SK-N-SH treated with all-trans-retinoic acid at 6 μM for 48 hours (cell line): ENCODE measurements at regions not wholly inside any gene's neighbourhood (a gene's known extent, or its start where the extent isn't known, plus 50 kb on each side); places are given as distances from the start of the nearest gene placed in this dataset.

Experiments
- ATAC-seq: fragments of 200-7000 bp; cut with Tn5 transposase; 3 replicates; pipeline ENCODE4 v1.9.1; 2020; ENCODE audit warnings: mild to moderate bottlenecking, moderate library complexity
- ARNTL ChIP-seq: fragments of 450-650 bp; formaldehyde crosslinking; IDR thresholded peaks from 2 replicates; pipeline ENCODE4 v1.5.0; 2020; ENCODE audit warnings: low read depth, mild to moderate bottlenecking, moderate library complexity, borderline replicate concordance
- BACH2 ChIP-seq: fragments of 250-450 bp; sonication (Bioruptor Pico); IDR thresholded peaks from 2 replicates; pipeline ENCODE4 v1.9.0; 2021; ENCODE audit warnings: mild to moderate bottlenecking, borderline replicate concordance
- CSRNP3 ChIP-seq: fragments of 250-450 bp; sonication (Bioruptor Pico); IDR thresholded peaks from 2 replicates; pipeline ENCODE4 v1.5.1; 2021; ENCODE audit warnings: mild to moderate bottlenecking, moderate library complexity
- ESRRG ChIP-seq: fragments of 250-450 bp; sonication (Bioruptor Pico); IDR thresholded peaks from 2 replicates; pipeline ENCODE4 v1.6.1; 2021; ENCODE audit warnings: mild to moderate bottlenecking
- GLIS3 ChIP-seq: fragments of 250-450 bp; sonication (Bioruptor Pico); IDR thresholded peaks from 2 replicates; pipeline ENCODE4 v1.5.0; 2020; ENCODE audit warnings: mild to moderate bottlenecking, moderate library complexity
- OSR1 ChIP-seq: fragments of 250-450 bp; sonication (Bioruptor Pico); IDR thresholded peaks from 2 replicates; pipeline ENCODE4 v1.8.0; 2022; ENCODE audit warnings: moderate library complexity, mild to moderate bottlenecking, inconsistent platforms
- PPARA ChIP-seq: fragments of 250-450 bp; sonication (Bioruptor Pico); IDR thresholded peaks from 2 replicates; pipeline ENCODE4 v1.5.0; 2020; ENCODE audit warnings: mild to moderate bottlenecking, borderline replicate concordance
- RARB ChIP-seq: fragments of 250-450 bp; sonication (Bioruptor Pico); IDR thresholded peaks from 2 replicates; pipeline ENCODE4 v1.8.0; 2021; ENCODE audit warnings: mild to moderate bottlenecking, moderate library complexity
- SNAI2 ChIP-seq: fragments of 250-450 bp; sonication (Bioruptor Pico); IDR thresholded peaks from 2 replicates; pipeline ENCODE4 v1.5.0; 2020; ENCODE audit warnings: mild to moderate bottlenecking, moderate library complexity
- TCF4 ChIP-seq: fragments of 250-450 bp; sonication (Bioruptor Pico); IDR thresholded peaks from 2 replicates; pipeline ENCODE4 v1.8.0; 2021; ENCODE audit warnings: mild to moderate bottlenecking, moderate library complexity, borderline replicate concordance
- TOX ChIP-seq: fragments of 250-450 bp; sonication (Bioruptor Pico); IDR thresholded peaks from 2 replicates; pipeline ENCODE4 v1.8.0; 2021; ENCODE audit warnings: mild to moderate bottlenecking, moderate library complexity, borderline replicate concordance
- ZC3H10 ChIP-seq: fragments of 250-450 bp; sonication (Bioruptor Pico); IDR thresholded peaks from 2 replicates; pipeline ENCODE4 v1.5.1; 2021; ENCODE audit warnings: mild to moderate bottlenecking, moderate library complexity
- ZFP3 ChIP-seq: fragments of 250-450 bp; sonication (Bioruptor Pico); IDR thresholded peaks from 2 replicates; pipeline ENCODE4 v1.5.0; 2020; ENCODE audit warnings: mild to moderate bottlenecking, moderate library complexity
- ZFP30 ChIP-seq: fragments of 450-650 bp; formaldehyde crosslinking; IDR thresholded peaks from 2 replicates; pipeline ENCODE4 v1.5.0; 2022; ENCODE audit warnings: mild to moderate bottlenecking, moderate library complexity
- ZNF565 ChIP-seq: fragments of 450-650 bp; formaldehyde crosslinking; conservative IDR thresholded peaks from 2 replicates; pipeline ENCODE4 v1.5.0; 2020; ENCODE audit warnings: low read depth, mild to moderate bottlenecking, moderate library complexity
- ZNF70 ChIP-seq: fragments of 450-650 bp; formaldehyde crosslinking; IDR thresholded peaks from 2 replicates; pipeline ENCODE4 v1.5.0; 2020; ENCODE audit warnings: mild to moderate bottlenecking, moderate library complexity
- ZNF8 ChIP-seq: fragments of 450-650 bp; formaldehyde crosslinking; IDR thresholded peaks from 2 replicates; pipeline ENCODE4 v1.5.0; 2020; ENCODE audit warnings: mild to moderate bottlenecking, moderate library complexity
- TF ChIP-seq, protein P1 (sequence below): fragments of 250-450 bp; sonication (Bioruptor Pico); IDR thresholded peaks from 2 replicates; pipeline ENCODE4 v1.8.0; 2020; ENCODE audit warnings: mild to moderate bottlenecking, moderate library complexity, borderline replicate concordance
- TF ChIP-seq, protein P2 (sequence below): fragments of 250-450 bp; sonication (Bioruptor Pico); IDR thresholded peaks from 2 replicates; pipeline ENCODE4 v1.5.0; 2020; ENCODE audit warnings: mild to moderate bottlenecking, moderate library complexity
- TF ChIP-seq, protein P3 (sequence below): fragments of 250-450 bp; sonication (Bioruptor Pico); IDR thresholded peaks from 2 replicates; pipeline ENCODE4 v1.5.1; 2020; ENCODE audit warnings: low read depth, mild to moderate bottlenecking, moderate library complexity

DNA sequence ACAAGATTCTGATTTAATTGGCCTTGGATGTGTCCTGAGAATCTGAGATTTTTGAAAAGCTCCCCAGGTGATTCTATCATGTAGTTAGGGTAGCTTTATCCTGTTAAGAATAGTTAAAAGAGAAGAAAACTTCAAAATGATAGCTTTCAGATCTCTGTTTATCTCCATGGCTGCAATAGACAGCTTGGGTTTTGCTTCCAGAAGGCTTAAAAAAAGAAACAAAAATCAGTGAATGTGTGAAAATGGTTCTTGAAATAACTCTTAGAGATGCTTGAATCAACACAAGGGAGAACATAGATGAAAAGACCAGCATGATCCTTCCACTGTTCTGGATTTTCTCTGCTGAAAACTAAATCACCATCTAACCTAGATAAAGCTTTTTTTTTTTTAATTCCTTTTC is 60.8 kb upstream of the TMC3 start:
- no peak for TF ChIP-seq ESRRG
- no peak for ATAC-seq

DNA sequence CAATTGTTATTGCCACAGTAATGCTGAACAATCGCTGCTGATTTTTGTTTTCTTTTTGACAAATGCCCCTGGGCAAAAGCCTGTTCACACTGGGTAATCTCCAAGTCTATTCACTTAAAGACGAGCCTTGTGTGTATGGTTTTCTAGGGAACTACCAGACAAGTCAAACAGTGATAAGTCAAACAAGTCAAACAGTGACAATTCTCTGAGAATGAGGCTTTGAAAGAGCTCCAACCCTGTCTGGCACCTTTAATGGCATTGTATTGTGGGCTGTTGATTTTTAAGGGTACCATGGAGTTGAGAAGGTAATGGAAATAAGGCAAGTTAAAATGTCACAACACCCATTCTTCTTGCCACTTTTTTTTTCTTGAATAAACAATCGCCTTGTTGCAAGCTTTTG is 59.4 kb upstream of the TMC3 start:
- no peak for TF ChIP-seq ZNF565 (CRISPR knock-in tag)
- TF ChIP-seq SNAI2, result no peak
- TF ChIP-seq TOX (CRISPR knock-in tag), result no peak
- TF ChIP-seq ZFP30 (CRISPR knock-in tag), result no peak
- TF ChIP-seq OSR1 (CRISPR knock-in tag), result no peak
- TF ChIP-seq, protein P1, sequence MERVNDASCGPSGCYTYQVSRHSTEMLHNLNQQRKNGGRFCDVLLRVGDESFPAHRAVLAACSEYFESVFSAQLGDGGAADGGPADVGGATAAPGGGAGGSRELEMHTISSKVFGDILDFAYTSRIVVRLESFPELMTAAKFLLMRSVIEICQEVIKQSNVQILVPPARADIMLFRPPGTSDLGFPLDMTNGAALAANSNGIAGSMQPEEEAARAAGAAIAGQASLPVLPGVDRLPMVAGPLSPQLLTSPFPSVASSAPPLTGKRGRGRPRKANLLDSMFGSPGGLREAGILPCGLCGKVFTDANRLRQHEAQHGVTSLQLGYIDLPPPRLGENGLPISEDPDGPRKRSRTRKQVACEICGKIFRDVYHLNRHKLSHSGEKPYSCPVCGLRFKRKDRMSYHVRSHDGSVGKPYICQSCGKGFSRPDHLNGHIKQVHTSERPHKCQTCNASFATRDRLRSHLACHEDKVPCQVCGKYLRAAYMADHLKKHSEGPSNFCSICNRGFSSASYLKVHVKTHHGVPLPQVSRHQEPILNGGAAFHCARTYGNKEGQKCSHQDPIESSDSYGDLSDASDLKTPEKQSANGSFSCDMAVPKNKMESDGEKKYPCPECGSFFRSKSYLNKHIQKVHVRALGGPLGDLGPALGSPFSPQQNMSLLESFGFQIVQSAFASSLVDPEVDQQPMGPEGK (CRISPR knock-in tag), result no peak
- TF ChIP-seq BACH2 (CRISPR knock-in tag), result no peak
- no peak for TF ChIP-seq ZC3H10 (CRISPR knock-in tag)
- no peak for TF ChIP-seq ZFP3 (CRISPR knock-in tag)
- TF ChIP-seq, protein P2, sequence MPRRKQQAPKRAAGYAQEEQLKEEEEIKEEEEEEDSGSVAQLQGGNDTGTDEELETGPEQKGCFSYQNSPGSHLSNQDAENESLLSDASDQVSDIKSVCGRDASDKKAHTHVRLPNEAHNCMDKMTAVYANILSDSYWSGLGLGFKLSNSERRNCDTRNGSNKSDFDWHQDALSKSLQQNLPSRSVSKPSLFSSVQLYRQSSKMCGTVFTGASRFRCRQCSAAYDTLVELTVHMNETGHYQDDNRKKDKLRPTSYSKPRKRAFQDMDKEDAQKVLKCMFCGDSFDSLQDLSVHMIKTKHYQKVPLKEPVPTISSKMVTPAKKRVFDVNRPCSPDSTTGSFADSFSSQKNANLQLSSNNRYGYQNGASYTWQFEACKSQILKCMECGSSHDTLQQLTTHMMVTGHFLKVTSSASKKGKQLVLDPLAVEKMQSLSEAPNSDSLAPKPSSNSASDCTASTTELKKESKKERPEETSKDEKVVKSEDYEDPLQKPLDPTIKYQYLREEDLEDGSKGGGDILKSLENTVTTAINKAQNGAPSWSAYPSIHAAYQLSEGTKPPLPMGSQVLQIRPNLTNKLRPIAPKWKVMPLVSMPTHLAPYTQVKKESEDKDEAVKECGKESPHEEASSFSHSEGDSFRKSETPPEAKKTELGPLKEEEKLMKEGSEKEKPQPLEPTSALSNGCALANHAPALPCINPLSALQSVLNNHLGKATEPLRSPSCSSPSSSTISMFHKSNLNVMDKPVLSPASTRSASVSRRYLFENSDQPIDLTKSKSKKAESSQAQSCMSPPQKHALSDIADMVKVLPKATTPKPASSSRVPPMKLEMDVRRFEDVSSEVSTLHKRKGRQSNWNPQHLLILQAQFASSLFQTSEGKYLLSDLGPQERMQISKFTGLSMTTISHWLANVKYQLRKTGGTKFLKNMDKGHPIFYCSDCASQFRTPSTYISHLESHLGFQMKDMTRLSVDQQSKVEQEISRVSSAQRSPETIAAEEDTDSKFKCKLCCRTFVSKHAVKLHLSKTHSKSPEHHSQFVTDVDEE (CRISPR knock-in tag), result no peak
- no peak for TF ChIP-seq ZNF70
- TF ChIP-seq ARNTL (CRISPR knock-in tag), result no peak
- TF ChIP-seq, protein P3, sequence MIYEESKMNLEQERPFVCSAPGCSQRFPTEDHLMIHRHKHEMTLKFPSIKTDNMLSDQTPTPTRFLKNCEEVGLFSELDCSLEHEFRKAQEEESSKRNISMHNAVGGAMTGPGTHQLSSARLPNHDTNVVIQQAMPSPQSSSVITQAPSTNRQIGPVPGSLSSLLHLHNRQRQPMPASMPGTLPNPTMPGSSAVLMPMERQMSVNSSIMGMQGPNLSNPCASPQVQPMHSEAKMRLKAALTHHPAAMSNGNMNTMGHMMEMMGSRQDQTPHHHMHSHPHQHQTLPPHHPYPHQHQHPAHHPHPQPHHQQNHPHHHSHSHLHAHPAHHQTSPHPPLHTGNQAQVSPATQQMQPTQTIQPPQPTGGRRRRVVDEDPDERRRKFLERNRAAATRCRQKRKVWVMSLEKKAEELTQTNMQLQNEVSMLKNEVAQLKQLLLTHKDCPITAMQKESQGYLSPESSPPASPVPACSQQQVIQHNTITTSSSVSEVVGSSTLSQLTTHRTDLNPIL (CRISPR knock-in tag), result no peak
- TF ChIP-seq PPARA (CRISPR knock-in tag), result no peak
- ATAC-seq, result no peak

DNA sequence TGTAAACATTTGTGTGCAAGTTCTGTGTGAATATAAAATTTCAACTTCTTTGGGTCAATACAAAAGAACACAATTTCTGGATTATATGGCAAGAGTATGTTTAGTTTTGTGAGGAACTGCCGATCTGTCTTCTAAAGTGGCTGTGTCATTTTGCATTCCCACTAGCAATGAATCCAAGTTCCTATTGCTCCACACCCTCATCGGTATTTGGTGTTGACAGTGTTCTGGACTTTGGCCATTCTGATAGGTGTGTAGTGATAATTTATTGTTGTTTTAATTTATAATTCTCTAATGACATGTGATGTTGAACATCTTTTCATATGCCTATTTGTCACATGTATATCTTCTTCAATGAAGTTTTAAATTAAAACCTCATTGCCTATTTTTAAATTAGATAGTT is 58.2 kb upstream of the TMC3 start:
- TF ChIP-seq TOX (CRISPR knock-in tag) (no peak), CSRNP3 (CRISPR knock-in tag) (no peak)
- no peak for ATAC-seq

DNA sequence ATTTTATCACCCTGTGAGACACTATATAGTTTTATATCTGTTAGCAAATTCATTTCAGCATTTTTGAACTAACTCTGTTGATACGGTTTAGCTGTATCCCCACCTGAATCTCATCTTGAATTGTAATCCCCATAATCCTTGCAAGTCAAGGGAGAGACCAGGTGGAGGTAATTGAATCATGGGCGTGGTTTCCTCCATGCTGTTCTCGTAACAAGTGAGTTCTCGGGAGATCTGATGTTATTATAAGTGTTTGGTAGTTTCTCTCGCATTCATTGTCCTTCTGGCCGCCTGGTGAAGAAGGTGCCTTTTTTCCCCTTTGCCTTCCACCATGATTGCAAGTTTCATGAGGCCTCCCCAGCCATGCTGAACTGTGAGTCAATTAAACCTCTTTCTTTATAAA is 53.2 kb upstream of the TMC3 start:
- ATAC-seq, result no peak
- TF ChIP-seq ZNF565 (CRISPR knock-in tag) (no peak), TCF4 (CRISPR knock-in tag) (no peak), ARNTL (CRISPR knock-in tag) (no peak)

DNA sequence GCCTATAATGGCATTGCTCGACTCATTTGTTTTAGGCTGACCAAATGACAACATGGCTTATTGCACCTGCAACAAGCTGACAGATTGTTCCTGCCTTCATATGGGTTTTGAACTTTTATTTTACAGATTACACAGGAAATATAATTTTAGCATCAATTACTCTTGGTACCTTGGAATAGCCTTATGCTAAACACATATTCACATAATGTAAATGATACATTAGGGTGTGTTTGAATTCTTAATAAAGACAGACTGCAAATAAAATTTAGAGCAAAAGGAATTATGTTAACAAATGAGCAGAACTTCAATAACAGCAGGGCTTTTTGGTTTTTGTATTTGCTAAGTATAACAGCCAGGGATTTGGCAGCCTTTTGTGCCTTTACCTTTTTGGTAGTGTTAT is 51.9 kb upstream of the TMC3 start:
- TF ChIP-seq SNAI2 (no peak), TCF4 (CRISPR knock-in tag) (no peak), OSR1 (CRISPR knock-in tag) (no peak), ZNF70 (no peak), ZC3H10 (CRISPR knock-in tag) (no peak), GLIS3 (no peak), ZNF8 (CRISPR knock-in tag) (no peak), TOX (CRISPR knock-in tag) (no peak), RARB (CRISPR knock-in tag) (no peak), ZNF565 (CRISPR knock-in tag) (no peak), ARNTL (CRISPR knock-in tag) (no peak), ZFP3 (CRISPR knock-in tag) (no peak), ZFP30 (CRISPR knock-in tag) (no peak)
- TF ChIP-seq, protein P1 (CRISPR knock-in tag), result no peak
- no peak for ATAC-seq
